B cell (primary cell): ENCODE measurements at regions not wholly inside any gene's neighbourhood (a gene's known extent, or its start where the extent isn't known, plus 50 kb on each side); places are given as distances from the start of the nearest gene placed in this dataset.

ENCODE experiments used
- EZH2 ChIP-seq: IDR thresholded peaks from 2 replicates; pipeline ENCODE4 v1.6.1; 2012; ENCODE audit warnings: borderline replicate concordance, low read depth, mild to moderate bottlenecking, moderate library complexity, low read length; ENCODE audit not compliant: insufficient read depth, poor library complexity, severe bottlenecking
- TF ChIP-seq, protein P1 (sequence below): fragments of 200-600 bp; IDR thresholded peaks from one replicate; pipeline ENCODE4 v1.8.0; 2022; ENCODE audit warnings: antibody characterized with exemption, mild to moderate bottlenecking

GRCh38 chr5:116370149-116370548 lies 204.5 kb downstream of the SEMA6A start:
- TF ChIP-seq, protein P1, sequence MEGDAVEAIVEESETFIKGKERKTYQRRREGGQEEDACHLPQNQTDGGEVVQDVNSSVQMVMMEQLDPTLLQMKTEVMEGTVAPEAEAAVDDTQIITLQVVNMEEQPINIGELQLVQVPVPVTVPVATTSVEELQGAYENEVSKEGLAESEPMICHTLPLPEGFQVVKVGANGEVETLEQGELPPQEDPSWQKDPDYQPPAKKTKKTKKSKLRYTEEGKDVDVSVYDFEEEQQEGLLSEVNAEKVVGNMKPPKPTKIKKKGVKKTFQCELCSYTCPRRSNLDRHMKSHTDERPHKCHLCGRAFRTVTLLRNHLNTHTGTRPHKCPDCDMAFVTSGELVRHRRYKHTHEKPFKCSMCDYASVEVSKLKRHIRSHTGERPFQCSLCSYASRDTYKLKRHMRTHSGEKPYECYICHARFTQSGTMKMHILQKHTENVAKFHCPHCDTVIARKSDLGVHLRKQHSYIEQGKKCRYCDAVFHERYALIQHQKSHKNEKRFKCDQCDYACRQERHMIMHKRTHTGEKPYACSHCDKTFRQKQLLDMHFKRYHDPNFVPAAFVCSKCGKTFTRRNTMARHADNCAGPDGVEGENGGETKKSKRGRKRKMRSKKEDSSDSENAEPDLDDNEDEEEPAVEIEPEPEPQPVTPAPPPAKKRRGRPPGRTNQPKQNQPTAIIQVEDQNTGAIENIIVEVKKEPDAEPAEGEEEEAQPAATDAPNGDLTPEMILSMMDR = no peak
- no peak for TF ChIP-seq EZH2
